ENCODE measurements at regions not wholly inside any gene's neighbourhood (a gene's known extent, or its start where the extent isn't known, plus 50 kb on each side); places are given as distances from the start of the nearest gene placed in this dataset.
"Not testable (repeated sequence)": the region's sequence is repeated elsewhere in the genome, so short reads cannot be mapped to it uniquely, and the experiment has no call there.

DNA sequence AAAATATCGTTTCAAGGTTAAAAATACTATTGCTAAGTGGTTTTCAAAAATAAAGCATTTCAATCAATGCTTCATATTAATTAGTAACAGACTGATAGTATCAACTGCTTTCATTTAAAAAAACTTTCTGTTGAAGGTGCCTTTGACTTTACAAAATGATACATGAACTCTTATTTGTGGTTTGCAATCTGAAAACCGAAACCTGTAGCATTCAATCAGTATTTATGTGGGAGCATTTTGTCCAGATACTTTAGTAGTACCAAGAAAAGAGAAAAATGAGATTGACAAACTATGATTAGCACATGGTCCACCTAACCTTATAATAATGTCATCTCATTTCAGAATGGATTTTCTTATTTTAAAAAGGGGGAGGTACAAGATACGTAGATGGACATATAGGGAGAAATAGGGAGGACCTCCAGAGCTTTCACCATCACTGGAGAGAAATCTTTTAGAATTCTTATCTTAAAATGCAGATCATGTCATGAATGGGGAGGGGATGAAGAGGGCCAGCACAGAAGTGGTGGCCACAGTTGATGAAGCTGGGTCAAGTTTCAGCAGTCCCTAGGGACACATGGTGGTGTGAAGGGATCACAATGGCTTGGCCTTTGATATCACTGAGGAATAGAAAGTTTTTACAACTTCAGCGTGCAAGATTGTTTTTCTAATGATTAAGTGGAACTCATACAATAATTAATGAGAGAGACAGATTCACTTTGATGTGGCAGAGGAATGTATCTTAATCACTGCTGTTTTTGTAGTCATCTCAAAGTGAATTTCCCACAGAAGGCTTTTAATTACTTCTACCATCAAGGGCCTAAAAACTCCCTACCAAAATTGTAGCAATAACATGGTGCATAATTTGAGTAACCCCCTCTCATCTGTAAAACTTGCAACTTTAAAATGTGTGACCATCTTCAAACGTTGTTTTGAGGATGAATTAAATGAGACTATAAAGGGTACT is 322.3 kb upstream of the EDIL3 start:
- H3K27ac ChIP-seq (ENCODE audit: low read depth in 1 of 2, low read length in 2 of 2) = no peak overlapping the region
- no peak overlapping the region for H3K27ac Mint-ChIP-seq
- ATAC-seq (ENCODE audit: poor library complexity) (no peak), DNase-seq (no peak)
- H3K4me3 ChIP-seq (ENCODE audit: low read length) = no peak overlapping the region
- POLR2A ChIA-PET = no interaction called here
- TF ChIP-seq, protein P1, sequence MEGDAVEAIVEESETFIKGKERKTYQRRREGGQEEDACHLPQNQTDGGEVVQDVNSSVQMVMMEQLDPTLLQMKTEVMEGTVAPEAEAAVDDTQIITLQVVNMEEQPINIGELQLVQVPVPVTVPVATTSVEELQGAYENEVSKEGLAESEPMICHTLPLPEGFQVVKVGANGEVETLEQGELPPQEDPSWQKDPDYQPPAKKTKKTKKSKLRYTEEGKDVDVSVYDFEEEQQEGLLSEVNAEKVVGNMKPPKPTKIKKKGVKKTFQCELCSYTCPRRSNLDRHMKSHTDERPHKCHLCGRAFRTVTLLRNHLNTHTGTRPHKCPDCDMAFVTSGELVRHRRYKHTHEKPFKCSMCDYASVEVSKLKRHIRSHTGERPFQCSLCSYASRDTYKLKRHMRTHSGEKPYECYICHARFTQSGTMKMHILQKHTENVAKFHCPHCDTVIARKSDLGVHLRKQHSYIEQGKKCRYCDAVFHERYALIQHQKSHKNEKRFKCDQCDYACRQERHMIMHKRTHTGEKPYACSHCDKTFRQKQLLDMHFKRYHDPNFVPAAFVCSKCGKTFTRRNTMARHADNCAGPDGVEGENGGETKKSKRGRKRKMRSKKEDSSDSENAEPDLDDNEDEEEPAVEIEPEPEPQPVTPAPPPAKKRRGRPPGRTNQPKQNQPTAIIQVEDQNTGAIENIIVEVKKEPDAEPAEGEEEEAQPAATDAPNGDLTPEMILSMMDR (IDR thresholded peaks at IDR 0.05) = no peak
- no peaks in the 10 kb centered on the region for H3K9me3 ChIP-seq (ENCODE audit: control insufficient read depth in 1 of 2, insufficient read depth in 1 of 2, low read length in 2 of 2)
- no peaks in the 10 kb centered on the region for H3K36me3 ChIP-seq (ENCODE audit: insufficient read depth, low read length)
- H3K4me1 Mint-ChIP-seq (ENCODE audit: low read depth) = no peaks in the 10 kb centered on the region
- CTCF ChIA-PET = no interaction called here
- intact Hi-C loops (cut with DNase I, micrococcal nuclease) = no loop called here
- no peaks in the 10 kb centered on the region for H3K36me3 Mint-ChIP-seq (ENCODE audit: low read depth)
- H3K27me3 Mint-ChIP-seq = no peaks in the 10 kb centered on the region
- peaks cover 7% of the 10 kb centered on the region for H3K9me3 Mint-ChIP-seq
- H3K4me3 Mint-ChIP-seq = no peak overlapping the region
- H3K4me1 ChIP-seq (ENCODE audit: insufficient read depth, low read length) = no peaks in the 10 kb centered on the region
- H3K27me3 ChIP-seq (ENCODE audit: control insufficient read depth in 1 of 2, insufficient read depth in 2 of 2, low read length in 2 of 2) = no peaks in the 10 kb centered on the region

DNA sequence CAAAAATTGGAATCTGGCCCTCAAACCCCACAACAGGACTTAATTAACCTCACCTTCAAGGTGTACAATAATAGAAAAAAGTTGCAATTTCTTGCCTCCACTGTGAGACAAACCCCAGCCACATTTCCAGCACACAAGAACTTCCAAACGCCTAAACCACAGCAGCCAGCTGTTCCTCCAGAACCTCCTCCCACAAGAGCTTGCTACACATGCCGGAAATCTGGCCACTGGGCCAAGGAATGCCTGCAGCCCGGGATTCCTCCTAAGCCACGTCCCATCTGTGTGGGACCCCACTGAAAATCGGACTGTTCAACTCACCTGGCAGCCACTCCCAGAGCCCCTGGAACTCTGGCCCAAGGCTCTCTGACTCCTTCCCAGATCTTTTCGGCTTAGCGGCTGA is 315.9 kb upstream of the EDIL3 start:
- H3K4me3 Mint-ChIP-seq; H3K4me3 ChIP-seq (ENCODE audit: low read length); H3K27ac ChIP-seq (ENCODE audit: low read depth in 1 of 2, low read length in 2 of 2); H3K4me1 ChIP-seq (ENCODE audit: insufficient read depth, low read length); DNase-seq; H3K36me3 ChIP-seq (ENCODE audit: insufficient read depth, low read length); CTCF ChIA-PET; H3K27me3 ChIP-seq (ENCODE audit: control insufficient read depth in 1 of 2, insufficient read depth in 2 of 2, low read length in 2 of 2); H3K27me3 Mint-ChIP-seq; POLR2A ChIA-PET; ATAC-seq (ENCODE audit: poor library complexity); H3K9me3 ChIP-seq (ENCODE audit: control insufficient read depth in 1 of 2, insufficient read depth in 1 of 2, low read length in 2 of 2); H3K36me3 Mint-ChIP-seq (ENCODE audit: low read depth); intact Hi-C loops (cut with DNase I, micrococcal nuclease); H3K27ac Mint-ChIP-seq; H3K4me1 Mint-ChIP-seq (ENCODE audit: low read depth): not testable (repeated sequence)
- peaks cover 11% of the 10 kb centered on the region for H3K9me3 Mint-ChIP-seq

DNA sequence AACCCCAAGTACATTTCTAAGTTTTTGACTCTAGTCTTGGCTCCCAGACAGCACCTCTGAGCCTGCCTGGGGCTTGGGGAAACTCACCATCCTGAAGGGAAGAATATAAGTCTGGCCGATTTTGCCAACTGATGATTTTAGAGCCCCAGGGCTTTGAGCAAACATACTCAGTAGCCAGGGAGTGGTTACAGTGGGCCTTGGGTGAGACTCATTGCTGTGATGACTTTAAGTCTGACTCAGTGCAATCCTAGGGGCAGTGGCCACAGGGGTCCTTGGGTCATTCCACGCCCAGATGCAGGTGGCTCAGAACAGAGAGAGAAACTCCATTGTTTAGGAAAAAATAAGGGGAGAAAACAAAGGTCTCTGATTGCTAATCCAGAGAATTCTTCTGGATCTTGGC is 312.0 kb upstream of the EDIL3 start:
- POLR2A ChIA-PET = no interaction called here
- no peaks in the 10 kb centered on the region for H3K36me3 ChIP-seq (ENCODE audit: insufficient read depth, low read length)
- Mint-ChIP-seq H3K27ac (no peak overlapping the region), H3K27me3 (no peaks in the 10 kb centered on the region), H3K36me3 (ENCODE audit: low read depth) (no peaks in the 10 kb centered on the region), H3K4me3 (no peak overlapping the region), H3K4me1 (ENCODE audit: low read depth) (no peaks in the 10 kb centered on the region), H3K9me3 (peaks cover 10% of the 10 kb centered on the region)
- CTCF ChIA-PET = no interaction called here
- no peak for ATAC-seq (ENCODE audit: poor library complexity)
- H3K27ac ChIP-seq (ENCODE audit: low read depth in 1 of 2, low read length in 2 of 2) = no peak overlapping the region
- no peak overlapping the region for H3K4me3 ChIP-seq (ENCODE audit: low read length)
- intact Hi-C loops (cut with DNase I, micrococcal nuclease) = no loop called here
- peaks cover 0 to 8% of the 10 kb centered on the region in 2 experiments for H3K9me3 ChIP-seq (ENCODE audit: control insufficient read depth in 1 of 2, insufficient read depth in 1 of 2, low read length in 2 of 2)
- TF ChIP-seq, protein P1 (IDR thresholded peaks at IDR 0.05) = no peak
- no peaks in the 10 kb centered on the region for H3K4me1 ChIP-seq (ENCODE audit: insufficient read depth, low read length)
- H3K27me3 ChIP-seq (ENCODE audit: control insufficient read depth in 1 of 2, insufficient read depth in 2 of 2, low read length in 2 of 2) = no peaks in the 10 kb centered on the region
- DNase-seq = no peak

DNA sequence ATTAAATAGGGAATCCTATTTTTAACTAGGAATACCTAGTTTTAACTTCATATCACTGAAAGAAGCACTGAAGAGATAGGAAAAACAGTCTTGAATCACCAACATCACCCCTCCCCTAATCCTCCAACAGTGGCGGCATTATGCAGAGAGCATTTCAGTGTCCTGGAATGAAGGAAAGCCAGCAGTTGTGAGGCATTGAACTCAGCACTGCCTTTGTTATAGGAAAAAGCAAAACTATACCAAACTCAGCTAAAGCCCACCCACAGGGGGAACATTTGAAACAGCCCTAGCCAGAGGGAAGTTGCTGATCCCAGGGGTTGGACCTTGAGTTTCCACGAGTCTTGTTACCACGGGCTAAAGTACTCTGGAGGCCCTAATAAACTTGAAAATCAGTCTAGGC is 310.6 kb upstream of the EDIL3 start:
- TF ChIP-seq, protein P1 (IDR thresholded peaks at IDR 0.05) = no peak
- H3K36me3 ChIP-seq (ENCODE audit: insufficient read depth, low read length) = no peaks in the 10 kb centered on the region
- peaks cover 0 to 8% of the 10 kb centered on the region in 2 experiments for H3K9me3 ChIP-seq (ENCODE audit: control insufficient read depth in 1 of 2, insufficient read depth in 1 of 2, low read length in 2 of 2)
- ATAC-seq (ENCODE audit: poor library complexity) (no peak), DNase-seq (no peak)
- Mint-ChIP-seq H3K9me3 (peaks cover 7% of the 10 kb centered on the region), H3K4me1 (ENCODE audit: low read depth) (no peaks in the 10 kb centered on the region), H3K36me3 (ENCODE audit: low read depth) (no peaks in the 10 kb centered on the region), H3K4me3 (no peak overlapping the region), H3K27ac (no peak overlapping the region), H3K27me3 (no peaks in the 10 kb centered on the region)
- no peaks in the 10 kb centered on the region for H3K4me1 ChIP-seq (ENCODE audit: insufficient read depth, low read length)
- H3K27me3 ChIP-seq (ENCODE audit: control insufficient read depth in 1 of 2, insufficient read depth in 2 of 2, low read length in 2 of 2) = no peaks in the 10 kb centered on the region
- ChIA-PET CTCF (no interaction called here), POLR2A (no interaction called here)
- no peak overlapping the region for H3K4me3 ChIP-seq (ENCODE audit: low read length)
- intact Hi-C loops (cut with DNase I, micrococcal nuclease) = no loop called here
- no peak overlapping the region for H3K27ac ChIP-seq (ENCODE audit: low read depth in 1 of 2, low read length in 2 of 2)
